Fibroblast of skin of back (primary cell): ENCODE measurements at regions not wholly inside any gene's neighbourhood (a gene's known extent, or its start where the extent isn't known, plus 50 kb on each side); places are given as distances from the start of the nearest gene placed in this dataset.
"Not testable (repeated sequence)": the region's sequence is repeated elsewhere in the genome, so short reads cannot be mapped to it uniquely, and the experiment has no call there.

ENCODE experiments used
- DNase-seq: peaks from one replicate; pipeline ENCODE4 v3.0.0-alpha.2; 2013

DNA sequence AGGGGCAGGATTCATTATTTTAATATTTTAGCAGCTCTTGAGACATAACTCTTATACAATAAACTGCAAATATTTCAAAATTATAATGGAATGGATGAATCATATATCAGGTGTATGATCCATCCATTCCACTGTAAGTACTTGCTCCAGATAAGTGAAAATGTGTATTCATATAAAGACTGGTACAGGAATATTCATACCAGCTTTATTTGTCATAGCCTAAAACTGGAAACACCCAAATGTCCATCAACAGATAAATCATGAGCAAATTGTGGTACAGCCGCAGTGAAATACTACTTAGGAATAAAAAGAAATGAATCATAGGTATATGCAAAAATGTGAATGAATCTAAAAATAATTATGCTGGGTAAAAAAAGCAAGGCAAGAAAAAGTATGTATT, 263.6 kb upstream of the SYT10 start:
- no peak for DNase-seq

DNA sequence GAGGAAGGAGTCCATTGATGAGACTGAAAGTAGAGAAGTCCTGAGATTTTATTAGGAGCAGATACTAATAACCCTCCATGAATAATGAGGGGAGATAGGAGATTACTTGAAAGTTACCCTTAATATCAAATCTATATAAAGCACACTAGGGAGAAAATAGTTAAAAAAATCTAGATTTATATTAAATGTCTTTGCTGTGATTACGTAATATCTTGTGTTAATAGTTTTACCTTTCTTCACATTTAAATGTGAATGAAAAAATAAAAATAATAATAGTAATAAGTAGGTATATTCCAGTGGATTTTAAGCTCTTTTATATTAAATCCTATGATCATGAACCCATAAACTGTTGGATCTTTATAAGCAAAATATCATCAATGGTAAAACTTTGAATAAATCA, 267.3 kb upstream of the SYT10 start:
- no peak for DNase-seq

DNA sequence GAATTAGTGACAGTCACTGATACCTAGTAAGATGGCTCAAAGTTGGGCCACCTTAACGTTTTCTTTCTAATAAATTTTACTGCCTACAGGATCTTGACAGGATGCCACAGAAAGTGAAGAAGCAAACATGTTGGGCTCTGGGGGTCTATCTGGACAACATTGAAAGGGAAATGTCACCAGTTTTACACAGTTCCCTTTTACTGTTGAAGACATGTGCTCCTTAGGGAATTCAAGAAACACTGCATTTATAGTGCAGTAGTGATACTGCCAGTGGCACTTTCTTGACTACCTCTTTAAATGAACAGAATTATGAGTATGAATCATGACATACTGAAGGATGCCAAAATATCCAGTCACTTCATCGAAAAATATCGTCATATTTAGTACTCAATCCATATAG, 269.3 kb upstream of the SYT10 start:
- DNase-seq: no peak

DNA sequence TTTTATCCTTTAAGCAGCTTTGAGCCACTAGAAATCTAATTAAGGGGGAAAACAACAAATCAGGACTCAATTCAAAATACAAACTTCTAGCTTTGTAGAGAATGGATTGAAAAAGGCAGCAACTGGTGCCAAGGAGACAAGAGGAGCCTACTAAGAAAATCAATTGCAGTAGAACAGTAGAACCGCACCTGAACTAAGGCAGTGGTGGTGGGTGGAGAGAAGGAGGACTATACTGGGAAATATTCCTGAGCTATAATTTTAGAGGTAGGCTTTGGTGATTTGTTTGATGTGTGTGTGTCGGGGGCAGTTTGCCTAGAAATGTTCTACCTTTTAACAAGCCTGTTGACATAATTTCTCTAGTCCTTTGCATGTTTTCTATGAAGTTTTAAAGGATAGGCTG, 270.9 kb upstream of the SYT10 start:
- no peak for DNase-seq

DNA sequence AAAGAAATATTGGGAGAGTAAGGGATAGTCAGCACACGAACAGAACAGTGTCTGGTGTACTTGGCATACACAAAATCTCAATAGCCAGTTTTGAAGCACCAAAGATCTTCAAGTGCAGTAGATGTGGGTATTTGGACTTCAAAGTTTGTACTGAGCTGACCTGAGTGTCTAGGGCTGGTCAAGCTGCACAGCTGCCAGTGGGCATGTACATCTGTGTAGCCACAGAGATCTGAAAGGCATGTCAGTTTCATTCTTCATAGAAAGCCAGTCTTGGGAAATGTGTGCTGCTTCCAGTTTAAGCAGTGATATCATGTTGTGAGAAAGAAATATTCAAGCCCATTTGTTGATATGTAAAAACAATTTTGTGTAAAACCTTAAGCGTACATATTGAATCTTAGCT, 279.0 kb upstream of the SYT10 start:
- DNase-seq: no peak

DNA sequence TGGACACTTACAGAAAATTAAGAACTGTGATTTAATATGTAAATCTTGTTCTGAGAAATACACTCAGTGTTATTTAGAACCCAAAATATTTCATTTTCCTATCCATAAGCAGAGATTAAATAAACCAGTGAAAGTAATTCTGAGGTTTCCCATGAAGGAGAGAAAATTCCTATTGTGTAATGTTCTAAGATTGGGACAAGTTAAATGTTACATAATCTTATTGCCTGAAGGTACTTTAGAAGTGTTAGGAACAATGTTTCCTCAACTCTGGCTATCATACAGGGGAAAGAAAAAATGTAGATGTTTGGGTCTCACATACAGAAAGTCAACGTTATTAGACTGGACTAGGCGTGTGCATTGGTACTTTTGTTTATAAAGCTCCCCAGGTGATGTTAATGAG, 281.9 kb upstream of the SYT10 start:
- no peak for DNase-seq

DNA sequence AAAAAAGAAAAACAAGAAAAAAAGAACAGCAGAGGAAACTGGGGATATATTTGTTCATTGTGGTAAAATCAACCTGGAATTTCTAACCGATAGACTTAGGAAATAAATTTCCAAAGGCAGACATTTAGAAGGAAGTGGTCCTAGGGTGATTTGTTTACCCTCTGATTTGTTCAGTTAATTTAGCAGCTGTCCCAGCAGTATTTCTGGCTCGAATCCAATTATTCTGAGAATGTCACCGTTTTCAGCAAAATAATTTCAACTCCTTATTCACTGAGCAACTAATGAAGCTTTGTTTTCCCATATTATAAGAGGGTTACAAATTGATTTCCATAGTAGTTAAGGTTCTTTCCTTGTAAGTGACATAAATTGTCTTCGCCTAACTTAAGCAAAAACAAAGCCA, 285.2 kb upstream of the SYT10 start:
- no peak for DNase-seq

DNA sequence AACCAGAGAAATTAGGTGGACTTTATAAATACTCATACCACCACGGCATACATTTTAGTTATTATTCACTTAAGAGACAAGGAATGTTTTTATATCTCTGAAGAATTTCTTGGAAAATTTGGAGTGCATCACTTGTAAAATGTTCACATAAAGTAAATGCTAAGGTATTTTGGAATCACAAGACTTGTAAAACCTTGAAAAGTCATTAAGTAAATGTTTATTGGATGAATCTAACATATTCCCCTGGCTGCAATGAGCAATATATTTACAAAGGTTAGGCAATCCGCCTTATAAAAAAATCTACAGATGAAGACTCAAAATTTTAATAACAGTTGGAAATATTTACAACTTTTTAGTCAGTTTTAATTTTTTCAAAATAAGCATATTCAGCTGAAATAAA, 287.4 kb upstream of the ALG10 start:
- no peak for DNase-seq

DNA sequence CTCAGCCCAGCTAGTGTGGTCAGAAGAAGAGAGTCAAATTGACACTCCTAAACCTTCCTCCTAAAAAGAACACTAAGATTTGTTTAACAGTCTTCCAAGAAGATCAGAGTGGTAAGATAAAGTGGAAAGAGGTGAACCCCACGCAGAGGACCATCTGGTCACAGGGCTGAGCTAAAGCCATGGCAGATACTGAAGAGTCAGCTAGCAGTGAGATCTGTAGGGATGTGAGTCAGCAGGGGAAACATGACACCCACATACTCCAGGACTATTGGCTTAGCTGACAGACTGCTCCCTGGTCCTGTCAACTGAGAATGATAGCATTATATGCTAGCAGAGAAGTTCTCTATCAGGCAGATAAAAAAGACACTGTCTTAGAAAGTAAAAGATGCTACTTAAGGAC, 269.4 kb upstream of the ALG10 start:
- no peak for DNase-seq

DNA sequence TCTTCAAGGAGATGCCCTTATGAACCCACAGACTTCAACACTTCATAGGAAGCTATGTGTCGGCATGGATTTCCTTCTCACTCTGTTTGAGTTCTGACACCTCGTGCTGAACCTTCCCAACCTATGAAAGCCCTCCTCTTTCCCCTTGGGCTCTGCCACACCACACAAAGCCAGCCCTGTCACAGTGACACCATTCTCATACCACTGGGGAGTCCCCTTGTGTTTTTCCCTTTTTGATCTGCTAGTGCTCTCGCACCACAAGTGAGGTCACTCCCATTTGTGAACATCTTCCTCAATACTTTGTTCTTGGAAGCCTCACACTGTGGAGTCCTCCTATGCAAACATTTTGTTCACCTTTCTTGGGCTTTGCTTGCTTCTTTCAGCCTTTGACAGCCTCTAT, 264.6 kb upstream of the ALG10 start:
- no peak for DNase-seq

DNA sequence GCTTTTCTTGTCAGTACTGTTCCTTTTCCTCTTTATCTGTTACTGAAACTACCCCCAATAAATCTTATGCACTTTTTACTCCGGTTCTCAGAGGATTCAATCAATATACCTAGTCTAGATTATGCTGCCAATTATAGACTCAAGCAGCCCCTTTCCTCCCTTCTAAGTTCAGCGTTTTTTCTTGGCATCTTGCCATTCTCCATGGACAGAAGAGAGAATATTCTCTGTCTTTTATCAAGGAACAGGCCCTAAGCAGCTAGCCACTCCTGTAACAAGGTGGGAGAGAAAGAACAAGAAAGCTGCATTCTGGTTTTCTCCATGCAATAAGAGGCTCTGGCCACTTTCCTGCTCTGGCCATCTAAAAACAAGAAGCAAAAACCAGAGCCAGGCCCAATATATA, 263.0 kb upstream of the ALG10 start:
- no peak for DNase-seq

DNA sequence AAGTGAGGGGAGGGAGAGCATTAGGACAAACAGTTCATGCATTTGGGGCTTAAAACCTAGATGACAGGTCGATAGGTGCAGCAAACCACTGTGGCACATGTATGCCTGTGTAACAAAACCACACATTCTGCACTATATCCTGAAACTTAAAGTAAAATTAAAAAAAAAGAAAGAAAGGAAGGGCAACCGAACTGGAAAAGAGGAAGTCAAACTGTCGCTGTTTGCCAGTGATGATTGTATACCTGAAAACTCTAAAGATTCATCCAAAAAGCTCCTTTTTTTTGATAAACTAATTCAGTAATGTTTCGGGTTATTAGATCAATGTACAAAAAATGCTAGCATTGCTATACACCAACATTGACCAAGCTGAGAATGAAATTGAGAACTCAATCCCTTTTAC, 259.0 kb upstream of the ALG10 start:
- DNase-seq: no peak

DNA sequence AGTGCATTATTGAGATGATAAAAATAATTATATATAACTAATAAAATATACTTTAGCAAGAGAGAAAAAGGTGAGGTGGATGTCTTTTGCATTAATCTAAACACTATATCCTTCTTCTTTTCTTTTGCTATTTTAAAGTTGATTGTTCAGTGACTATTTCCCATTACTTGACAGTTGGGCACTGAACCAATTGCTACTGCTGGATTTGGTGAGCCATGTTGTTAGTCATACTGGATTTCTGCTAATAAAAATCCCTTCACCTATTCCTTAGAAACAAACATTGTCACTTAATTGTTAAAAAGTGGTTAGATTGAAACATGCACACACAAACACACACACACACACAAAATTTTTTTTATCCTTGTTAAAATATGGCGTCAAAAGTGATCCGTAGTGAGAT, 251.6 kb upstream of the ALG10 start:
- DNase-seq: no peak

DNA sequence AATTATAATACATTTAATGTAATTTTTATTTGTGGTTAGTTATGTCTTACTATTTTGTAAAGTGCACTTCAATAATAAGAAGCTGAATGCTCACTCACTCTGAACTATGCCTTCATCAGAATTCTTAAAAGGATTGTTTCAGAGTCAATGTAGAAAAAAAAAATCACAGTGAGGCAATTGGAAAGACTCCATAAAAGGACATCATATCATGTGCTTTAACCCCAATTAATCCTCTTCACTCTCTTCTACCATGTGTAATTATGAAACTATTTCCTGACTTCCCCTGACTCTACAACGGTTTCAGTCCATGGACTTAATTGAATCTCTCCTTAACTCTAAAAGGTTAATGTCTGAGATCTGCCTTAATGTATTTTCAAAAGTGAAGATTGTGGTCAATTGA, 250.4 kb upstream of the ALG10 start:
- DNase-seq: no peak

DNA sequence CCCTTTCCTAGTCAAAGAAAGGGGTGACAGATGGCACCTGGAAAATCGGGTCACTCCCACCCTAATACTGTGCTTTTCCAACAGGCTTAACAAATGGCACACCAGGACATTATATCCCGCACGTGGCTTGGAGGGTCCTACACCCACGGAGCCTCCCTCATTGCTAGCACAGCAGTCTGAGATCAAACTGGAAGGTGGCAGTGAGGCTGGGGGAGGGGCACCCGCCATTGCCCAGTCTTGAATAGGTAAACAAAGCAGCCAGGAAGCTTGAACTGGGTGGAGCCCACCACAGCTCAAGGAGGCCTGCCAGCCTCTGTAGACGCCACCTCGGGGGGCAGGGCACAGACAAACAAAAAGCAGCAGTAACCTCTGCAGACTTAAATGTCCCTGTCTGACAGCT, 249.2 kb upstream of the ALG10 start:
- DNase-seq: not testable (repeated sequence)

DNA sequence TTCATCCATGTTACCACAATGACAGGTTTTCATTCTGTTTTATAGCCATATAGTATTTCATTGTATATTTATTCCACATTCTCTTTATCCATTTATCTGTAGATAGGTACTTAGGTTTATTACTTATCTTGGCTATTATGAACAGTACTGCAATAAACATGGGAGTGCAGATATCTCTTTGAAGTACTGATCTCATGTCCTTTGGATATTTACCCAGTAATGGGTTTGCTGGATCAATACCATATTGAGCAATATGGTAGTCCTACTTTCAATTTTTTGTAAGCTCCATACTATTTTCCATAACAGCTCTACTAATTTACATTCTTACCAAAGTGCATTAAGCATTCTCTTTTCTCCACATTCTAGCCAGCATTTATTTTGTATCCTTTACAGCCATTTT, 235.8 kb upstream of the ALG10 start:
- no peak for DNase-seq

DNA sequence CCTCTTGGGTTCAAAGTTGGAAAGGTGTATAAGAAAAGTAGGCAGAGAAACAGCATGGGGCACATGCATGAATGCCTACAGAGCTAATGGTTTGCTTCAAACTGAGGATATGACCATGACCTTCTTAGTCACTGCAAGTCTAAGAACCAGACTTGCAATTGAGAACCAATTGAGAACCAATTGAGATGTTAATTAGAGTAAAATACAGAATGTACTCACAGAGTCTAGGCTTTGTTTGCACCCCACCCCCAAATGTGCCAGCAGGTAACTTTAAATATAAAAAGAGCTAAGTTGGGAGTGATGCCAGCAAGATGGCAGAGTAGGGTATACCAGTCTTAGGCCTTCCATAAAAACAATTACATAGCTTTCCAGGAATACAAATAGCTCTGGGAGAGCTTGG, 227.3 kb upstream of the ALG10 start:
- DNase-seq: no peak

DNA sequence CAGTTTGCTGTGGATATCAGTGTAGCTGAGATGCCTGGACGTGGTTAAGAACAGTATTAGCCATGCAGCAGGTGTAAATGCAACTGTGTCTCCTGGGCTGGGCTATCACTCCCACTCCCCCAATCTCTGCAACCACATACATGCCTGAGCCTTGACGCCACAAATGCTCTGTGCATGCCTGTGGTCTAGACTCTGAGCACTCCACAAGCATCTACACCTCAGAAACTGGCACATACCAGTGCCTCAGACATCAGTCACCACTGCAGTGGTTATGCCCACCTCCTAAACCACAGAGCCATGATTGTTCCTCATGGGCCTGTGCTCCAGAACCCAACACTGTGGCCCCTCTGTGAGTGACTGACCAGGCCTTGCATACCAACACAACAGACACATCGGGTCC, 226.8 kb upstream of the ALG10 start:
- no peak for DNase-seq

DNA sequence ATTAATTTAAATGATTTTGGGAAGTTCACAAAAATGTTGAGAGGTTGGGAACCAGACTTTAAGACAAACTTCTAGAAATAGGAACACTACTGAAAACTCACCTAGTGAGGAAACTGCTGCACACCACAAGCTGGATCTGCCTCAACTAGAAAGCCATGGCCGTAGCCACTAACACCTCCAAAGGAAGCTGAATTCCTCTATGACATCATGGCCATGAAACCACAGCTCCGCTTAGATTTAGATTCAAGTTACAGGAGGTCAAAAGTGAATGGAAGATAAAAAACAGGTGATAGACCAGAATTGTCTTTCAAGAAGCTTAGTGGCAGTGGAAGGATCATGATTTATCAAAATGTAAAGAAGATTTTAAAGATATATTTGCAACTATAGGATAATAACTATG, 208.8 kb upstream of the ALG10 start:
- DNase-seq: no peak

DNA sequence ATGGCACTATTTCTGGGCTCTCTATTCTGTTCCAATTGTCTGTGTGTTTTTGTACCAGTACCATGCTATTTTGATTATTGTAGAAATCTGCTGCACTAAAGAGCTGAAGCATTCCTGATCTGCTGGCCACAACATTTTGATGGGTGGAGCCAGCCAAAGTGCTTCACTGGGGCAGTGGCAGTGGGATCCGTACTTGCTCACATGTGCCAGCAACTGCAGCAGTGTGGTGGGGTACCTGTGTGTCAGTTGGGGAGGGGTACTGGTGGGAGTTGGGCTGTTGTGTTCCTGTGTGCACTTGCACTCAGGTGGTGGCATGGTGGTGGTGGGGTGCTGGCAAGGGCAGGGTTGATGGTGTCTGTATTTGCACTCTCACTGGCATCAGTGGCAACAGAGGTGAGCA, 204.6 kb upstream of the ALG10 start:
- no peak for DNase-seq

DNA sequence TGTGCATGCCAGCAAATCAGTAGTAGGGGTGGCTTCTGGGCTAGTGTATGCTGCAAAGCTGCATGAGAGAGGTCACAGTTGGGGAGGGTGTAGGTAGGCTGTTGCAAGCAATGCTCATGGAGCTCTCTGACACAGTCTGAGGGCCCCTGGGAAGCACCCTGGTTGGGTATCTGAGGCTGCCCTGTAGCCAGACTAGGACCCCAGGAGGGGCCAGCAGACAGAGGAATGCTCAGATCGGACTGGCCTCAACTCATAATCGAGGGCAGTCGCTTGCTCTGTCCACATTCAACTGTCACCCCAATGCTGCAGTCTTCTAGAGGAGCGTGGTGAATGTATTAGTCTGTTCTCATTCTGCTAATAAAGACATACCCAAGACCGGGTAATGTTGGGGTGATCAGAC, 204.0 kb upstream of the ALG10 start:
- DNase-seq: no peak

DNA sequence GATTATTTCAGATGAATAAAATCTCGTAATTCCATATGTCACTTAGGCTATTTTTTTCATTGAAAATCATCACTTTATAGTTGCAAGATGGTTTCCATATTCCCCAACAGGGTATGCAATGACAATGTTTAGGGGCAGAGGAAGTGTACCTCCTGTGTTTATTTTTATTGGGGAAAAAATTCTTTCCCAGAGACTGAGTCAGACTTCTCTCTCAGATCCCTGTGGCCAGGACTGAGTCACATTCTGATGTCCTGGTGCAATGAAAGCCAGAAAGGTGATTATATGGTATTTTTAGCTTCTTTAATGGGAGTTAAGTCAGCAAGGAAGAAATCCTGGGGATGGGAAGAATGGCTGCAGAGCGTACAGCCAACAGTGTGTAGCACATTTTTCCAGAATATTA, 196.9 kb upstream of the ALG10 start:
- DNase-seq: no peak

DNA sequence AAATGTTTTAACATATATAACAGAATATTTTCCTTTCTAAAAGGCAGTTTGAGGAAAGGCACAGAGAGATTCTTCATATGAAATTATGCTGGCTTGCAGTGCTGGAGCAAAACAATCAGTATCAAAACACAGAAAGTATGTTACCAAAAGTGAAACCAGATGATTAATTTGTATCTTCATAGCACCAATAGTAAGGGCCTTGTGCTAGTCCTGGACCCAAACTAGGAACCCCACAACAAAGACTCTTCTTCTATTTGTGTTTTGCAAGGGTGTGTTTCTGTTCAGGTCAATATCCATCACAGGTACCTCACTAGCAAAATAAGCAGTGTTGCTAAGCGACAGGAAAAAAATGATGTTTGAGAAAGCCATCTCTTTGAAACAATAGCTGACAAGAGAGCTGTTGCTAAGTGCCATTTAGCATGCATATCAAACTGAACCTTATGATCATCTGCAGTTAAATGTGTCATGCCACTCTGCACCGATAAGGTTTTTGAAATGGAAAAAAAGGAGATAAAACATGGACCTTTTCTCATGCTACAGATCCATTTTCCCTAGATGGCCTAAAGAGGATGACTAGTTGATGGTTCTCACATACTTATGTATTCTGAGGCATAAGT, 196.2 kb upstream of the ALG10 start:
- no peak for DNase-seq

DNA sequence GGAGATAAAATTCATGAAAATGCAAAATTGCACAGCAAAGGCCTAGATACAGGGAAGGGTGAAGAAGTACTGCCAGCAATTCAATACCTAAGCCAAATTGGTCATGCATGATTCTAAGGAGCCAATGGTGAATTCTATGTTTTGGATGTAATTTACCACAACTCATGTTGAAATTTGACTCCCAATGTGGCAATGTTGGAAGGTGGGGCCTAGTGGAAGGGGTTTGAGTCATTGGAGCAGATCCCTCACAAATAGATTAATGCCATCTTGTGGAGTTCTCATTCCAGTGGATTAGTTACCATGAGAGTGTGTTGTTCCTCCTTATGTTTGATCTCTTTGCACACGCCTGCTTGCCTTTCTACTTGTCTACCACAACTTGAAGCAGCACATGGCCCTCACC, 194.0 kb upstream of the ALG10 start:
- DNase-seq: no peak

DNA sequence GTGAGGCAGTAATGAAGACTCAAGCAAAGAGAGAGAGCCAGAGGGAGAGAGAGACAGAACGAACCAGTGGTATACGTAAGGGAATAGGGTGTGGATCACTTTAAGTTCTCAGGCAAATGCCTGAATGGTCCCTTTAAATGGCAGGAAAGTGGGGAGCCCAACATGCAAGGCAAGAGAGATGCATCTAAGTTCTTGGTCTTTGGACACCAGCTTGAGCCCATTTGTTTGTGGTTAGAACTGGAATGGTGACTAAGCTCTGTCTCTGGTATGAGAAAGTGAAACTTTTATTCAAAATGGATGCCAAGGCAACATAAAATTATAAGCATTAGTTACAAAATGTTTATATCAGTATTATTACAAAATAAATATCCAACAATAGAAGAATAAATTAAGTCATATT, 192.2 kb upstream of the ALG10 start:
- no peak for DNase-seq

DNA sequence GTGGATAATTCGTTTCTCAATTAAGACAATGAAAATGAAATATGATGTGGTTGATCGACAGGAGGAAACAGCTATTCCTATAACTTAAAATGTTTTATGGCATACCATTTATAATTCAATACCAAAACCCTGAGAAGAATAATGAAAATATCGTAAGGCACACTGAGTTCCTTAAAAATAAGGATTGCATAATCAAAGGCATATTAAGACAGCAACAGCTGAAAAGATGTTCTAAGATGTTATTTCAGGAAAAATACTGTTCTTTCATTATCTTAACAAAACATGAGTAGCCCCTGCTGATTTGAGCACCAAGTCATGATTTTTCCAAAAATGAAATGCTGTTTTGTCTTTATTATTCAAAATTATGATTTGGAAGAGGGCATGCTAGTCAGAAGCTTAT, 189.4 kb upstream of the ALG10 start:
- DNase-seq: no peak
